H9 (cell line): ENCODE measurements at regions not wholly inside any gene's neighbourhood (a gene's known extent, or its start where the extent isn't known, plus 50 kb on each side); places are given as distances from the start of the nearest gene placed in this dataset.

Experiments
- DNase-seq: peaks from one replicate; pipeline ENCODE4 v3.0.0-alpha.2; 2017
- H2AFZ ChIP-seq: one replicate; pipeline ENCODE4 v1.6.1; 2013; ENCODE audit warnings: mild to moderate bottlenecking, low read length, control low read depth, moderate library complexity
- H2AK5ac ChIP-seq: 2 replicates; pipeline ENCODE4 v1.6.1; 2013; ENCODE audit warnings: low read length, control low read depth, mixed read lengths; ENCODE audit not compliant: insufficient read length
- H2BK120ac ChIP-seq: one replicate; pipeline ENCODE4 v1.6.1; 2013; ENCODE audit warnings: low read depth, mild to moderate bottlenecking, low read length, control low read depth, inconsistent platforms; ENCODE audit not compliant: poor library complexity, severe bottlenecking
- H2BK12ac ChIP-seq: 2 replicates; pipeline ENCODE4 v1.6.1; 2013; ENCODE audit warnings: low read length, control low read depth, mixed read lengths, low read depth; ENCODE audit not compliant: insufficient read length
- H2BK15ac ChIP-seq: 2 replicates; pipeline ENCODE4 v1.6.1; 2013; ENCODE audit warnings: low read depth, low read length, control low read depth
- H2BK20ac ChIP-seq: one replicate; pipeline ENCODE4 v1.6.1; 2013; ENCODE audit warnings: low read depth, mild to moderate bottlenecking, low read length, control low read depth, inconsistent platforms; ENCODE audit not compliant: poor library complexity, severe bottlenecking
- H2BK5ac ChIP-seq: 2 replicates; pipeline ENCODE4 v1.6.1; 2013; ENCODE audit warnings: low read length, control low read depth, mixed read lengths; ENCODE audit not compliant: insufficient read length
- H3K14ac ChIP-seq: 2 replicates; pipeline ENCODE4 v1.6.1; 2013; ENCODE audit warnings: low read length, control low read depth; ENCODE audit not compliant: insufficient read depth
- H3K18ac ChIP-seq: 2 replicates; pipeline ENCODE4 v1.6.1; 2013; ENCODE audit warnings: low read depth, mild to moderate bottlenecking, mixed read lengths, low read length, control low read depth; ENCODE audit not compliant: insufficient read length
- H3K23ac ChIP-seq: 2 replicates; pipeline ENCODE4 v1.6.1; 2013; ENCODE audit warnings: low read length, control low read depth, mixed read lengths, low read depth; ENCODE audit not compliant: insufficient read length
- H3K23me2 ChIP-seq: 2 replicates; pipeline ENCODE4 v1.6.1; 2013; ENCODE audit warnings: low read depth, mild to moderate bottlenecking, mixed read lengths, low read length, control low read depth; ENCODE audit not compliant: insufficient read length, poor library complexity, severe bottlenecking
- H3K27ac ChIP-seq: 2 replicates; pipeline ENCODE4 v1.5.1; 2013; ENCODE audit warnings: low read length, control low read depth, mixed read lengths, low read depth; ENCODE audit not compliant: insufficient read length
- H3K27me3 ChIP-seq: 2 replicates; pipeline ENCODE4 v1.6.1; 2013; ENCODE audit warnings: low read length, control low read depth, inconsistent platforms; ENCODE audit not compliant: insufficient read depth
- H3K4ac ChIP-seq: 2 replicates; pipeline ENCODE4 v1.6.1; 2013; ENCODE audit warnings: low read depth, mild to moderate bottlenecking, control low read depth, inconsistent platforms, low read length, moderate library complexity
- H3K4me1 ChIP-seq: 2 replicates; pipeline ENCODE4 v1.6.1; 2013; ENCODE audit warnings: low read length, control low read depth, inconsistent platforms; ENCODE audit not compliant: insufficient read depth
- H3K4me2 ChIP-seq: 2 replicates; pipeline ENCODE4 v1.6.1; 2013; ENCODE audit warnings: low read length, control low read depth, mixed read lengths; ENCODE audit not compliant: insufficient read length, insufficient read depth
- H3K56ac ChIP-seq: 2 replicates; pipeline ENCODE4 v1.6.1; 2013; ENCODE audit warnings: low read depth, mild to moderate bottlenecking, mixed read lengths, low read length, control low read depth; ENCODE audit not compliant: insufficient read length
- H3K79me1 ChIP-seq: 2 replicates; pipeline ENCODE4 v1.6.1; 2013; ENCODE audit warnings: low read depth, mild to moderate bottlenecking, moderate library complexity, low read length, control low read depth, inconsistent platforms; ENCODE audit not compliant: insufficient read depth, poor library complexity, severe bottlenecking
- H3K79me2 ChIP-seq: 2 replicates; pipeline ENCODE4 v1.6.1; 2013; ENCODE audit warnings: low read length, control low read depth, inconsistent platforms; ENCODE audit not compliant: insufficient read depth
- H3K9ac ChIP-seq: 2 replicates; pipeline ENCODE4 v1.6.1; 2013; ENCODE audit warnings: low read length, control low read depth, mixed read lengths; ENCODE audit not compliant: insufficient read length; ENCODE audit errors: extremely low read depth
- H3K9me3 ChIP-seq: one replicate; pipeline ENCODE4 v1.6.1; 2013; ENCODE audit warnings: low read depth, low read length, inconsistent platforms; ENCODE audit not compliant: control insufficient read depth
- H3T11ph ChIP-seq: one replicate; pipeline ENCODE4 v1.6.1; 2013; ENCODE audit warnings: mild to moderate bottlenecking, low read length, control low read depth, inconsistent platforms
- H4K20me1 ChIP-seq: one replicate; pipeline ENCODE4 v1.6.1; 2013; ENCODE audit not compliant: control insufficient read depth, insufficient read length, insufficient read depth
- H4K5ac ChIP-seq: 2 replicates; pipeline ENCODE4 v1.6.1; 2013; ENCODE audit warnings: low read depth, mild to moderate bottlenecking, mixed read lengths, low read length, control low read depth; ENCODE audit not compliant: insufficient read length
- H4K8ac ChIP-seq: replicated peaks from 2 replicates; pipeline ENCODE4 v1.6.1; 2013; ENCODE audit warnings: low read length, control low read depth, mixed read lengths, low read depth; ENCODE audit not compliant: insufficient read length
- H4K91ac ChIP-seq: 2 replicates; pipeline ENCODE4 v1.6.1; 2013; ENCODE audit warnings: low read depth, mild to moderate bottlenecking, moderate library complexity, mixed read lengths, low read length, control low read depth; ENCODE audit not compliant: insufficient read length
- H3K27ac Mint-ChIP-seq, 3 experiments: 2 replicates in 2 of 3; 3 replicates in 1 of 3; pipeline ENCODE4 v1.8.0; 2020 to 2021; ENCODE audit warnings: mixed read lengths in 3 of 3, mild to moderate bottlenecking in 1 of 3, moderate library complexity in 1 of 3
- H3K27me3 Mint-ChIP-seq: 2 replicates; pipeline ENCODE4 v1.8.0; 2021; ENCODE audit warnings: low read depth, mild to moderate bottlenecking, moderate library complexity, mixed read lengths
- H3K36me3 Mint-ChIP-seq, 3 experiments: 2 replicates in 2 of 3; 3 replicates in 1 of 3; pipeline ENCODE4 v1.8.0; 2020 to 2021; ENCODE audit warnings: low read depth in 3 of 3, mixed read lengths in 3 of 3; ENCODE audit not compliant: insufficient read depth in 1 of 3
- H3K4me1 Mint-ChIP-seq, 2 experiments: 2 replicates each; pipeline ENCODE4 v1.8.0; 2020; ENCODE audit warnings: mixed read lengths in 2 of 2
- H3K4me3 Mint-ChIP-seq, 2 experiments: 2 replicates in 1 of 2; 3 replicates in 1 of 2; pipeline ENCODE4 v1.8.0; 2020 to 2021; ENCODE audit warnings: mild to moderate bottlenecking in 2 of 2, mixed read lengths in 2 of 2, moderate library complexity in 1 of 2
- H3K9me3 Mint-ChIP-seq, 2 experiments: 2 replicates in 1 of 2; 3 replicates in 1 of 2; pipeline ENCODE4 v1.8.0; 2020; ENCODE audit warnings: mild to moderate bottlenecking in 2 of 2, mixed read lengths in 2 of 2, moderate library complexity in 1 of 2
- WGBS: extraction: QIAGEN DNeasy Blood & Tissue Kit; methylation state at CpG from one replicate; pipeline ENCODE4 v1.1.7; 2013; ENCODE audit warnings: missing lambda C conversion rate, low lambda C conversion rate, mixed read lengths; ENCODE audit not compliant: insufficient read length; ENCODE audit errors: extremely low coverage; 5-methylcytosine and 5-hydroxymethylcytosine counted together
- TF ChIP-seq, protein P1 (sequence below): fragments of 200-600 bp; sonication (generic); conservative IDR thresholded peaks from 3 replicates; pipeline ENCODE4 v1.8.0; 2021; ENCODE audit warnings: antibody characterized with exemption, mild to moderate bottlenecking

- WGBS = no CpG with 5 or more reads among the region's 1 CpG
- Histone ChIP-seq H4K91ac (no peak overlapping the region), H3T11ph (no peak overlapping the region), H3K18ac (no peak overlapping the region), H3K23me2 (no peaks in the 10 kb centered on the region), H3K9me3 (no peaks in the 10 kb centered on the region), H2AFZ (no peak overlapping the region), H2BK5ac (no peak overlapping the region), H2BK15ac (no peak overlapping the region), H3K4ac (no peak overlapping the region), H3K23ac (no peak overlapping the region), H2BK12ac (no peak overlapping the region), H3K79me1 (no peaks in the 10 kb centered on the region), H4K5ac (no peak overlapping the region), H3K27me3 (no peaks in the 10 kb centered on the region), H2AK5ac (no peak overlapping the region), H4K20me1 (no peaks in the 10 kb centered on the region), H3K27ac (no peak overlapping the region), H3K79me2 (no peaks in the 10 kb centered on the region), H2BK20ac (no peak overlapping the region), H3K4me1 (no peaks in the 10 kb centered on the region), H2BK120ac (no peak overlapping the region), H3K4me2 (no peak overlapping the region), H4K8ac (no peak overlapping the region), H3K56ac (no peak overlapping the region), H3K14ac (no peak overlapping the region), H3K9ac (no peak overlapping the region)
- DNase-seq = no peak
- peaks cover 0 to 9% of the 10 kb centered on the region in 2 experiments; a peak in 2 of 4 replicates for H3K4me1 Mint-ChIP-seq
- peaks cover 3% of the 10 kb centered on the region in 2 experiments; a peak in 1 of 5 replicates for H3K9me3 Mint-ChIP-seq
- H3K36me3 Mint-ChIP-seq = no peaks in the 10 kb centered on the region
- TF ChIP-seq, protein P1, sequence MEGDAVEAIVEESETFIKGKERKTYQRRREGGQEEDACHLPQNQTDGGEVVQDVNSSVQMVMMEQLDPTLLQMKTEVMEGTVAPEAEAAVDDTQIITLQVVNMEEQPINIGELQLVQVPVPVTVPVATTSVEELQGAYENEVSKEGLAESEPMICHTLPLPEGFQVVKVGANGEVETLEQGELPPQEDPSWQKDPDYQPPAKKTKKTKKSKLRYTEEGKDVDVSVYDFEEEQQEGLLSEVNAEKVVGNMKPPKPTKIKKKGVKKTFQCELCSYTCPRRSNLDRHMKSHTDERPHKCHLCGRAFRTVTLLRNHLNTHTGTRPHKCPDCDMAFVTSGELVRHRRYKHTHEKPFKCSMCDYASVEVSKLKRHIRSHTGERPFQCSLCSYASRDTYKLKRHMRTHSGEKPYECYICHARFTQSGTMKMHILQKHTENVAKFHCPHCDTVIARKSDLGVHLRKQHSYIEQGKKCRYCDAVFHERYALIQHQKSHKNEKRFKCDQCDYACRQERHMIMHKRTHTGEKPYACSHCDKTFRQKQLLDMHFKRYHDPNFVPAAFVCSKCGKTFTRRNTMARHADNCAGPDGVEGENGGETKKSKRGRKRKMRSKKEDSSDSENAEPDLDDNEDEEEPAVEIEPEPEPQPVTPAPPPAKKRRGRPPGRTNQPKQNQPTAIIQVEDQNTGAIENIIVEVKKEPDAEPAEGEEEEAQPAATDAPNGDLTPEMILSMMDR = no peak
- H3K4me3 Mint-ChIP-seq = no peak overlapping the region
- H3K27ac Mint-ChIP-seq = no peak overlapping the region
- no peaks in the 10 kb centered on the region for H3K27me3 Mint-ChIP-seq
Observed at GRCh38 chr9:1708219-1708618, 306.9 kb upstream of the SMARCA2 start.
